GM12878 (cell line): ENCODE measurements at regions not wholly inside any gene's neighbourhood (a gene's known extent, or its start where the extent isn't known, plus 50 kb on each side); places are given as distances from the start of the nearest gene placed in this dataset.

Experiments used
- ATAC-seq: fragments of 200-7000 bp; cut with Tn5 transposase; 3 replicates; pipeline ENCODE4 v1.9.1; 2020; ENCODE audit warnings: mild to moderate bottlenecking, moderate library complexity
- BruUV-seq: library from RNA; stranded (reverse); fragments of 400-500 nt; replicated peaks from 2 replicates; lab custom pipeline; 2021; lab: Mats Ljungman, UMichigan
- CTCF ChIA-PET: fragments of 300-600 bp; sonication (Branson Sonifier 250); formaldehyde crosslinking; extraction: SDS; loops from one replicate; lab custom pipeline; 2021; ENCODE audit warnings: inconsistent platforms; lab: Yijun Ruan, JAX
- POLR2A ChIA-PET: fragments of 350-600 bp; formaldehyde crosslinking; extraction: SDS; loops from one replicate; lab custom pipeline; 2021; ENCODE audit warnings: inconsistent platforms; lab: Charles Lee
- RAD21 ChIA-PET: fragments of 300-600 bp; sonication (Branson Sonifier 250); formaldehyde crosslinking; loops from one replicate; lab custom pipeline; 2023; ENCODE audit warnings: antibody characterized with exemption; ENCODE audit not compliant: unreplicated experiment; lab: Charles Lee
- SMC1A ChIA-PET: fragments of 300-600 bp; sonication (Branson Sonifier 250); formaldehyde crosslinking; loops from one replicate; lab custom pipeline; 2023; ENCODE audit not compliant: unreplicated experiment, uncharacterized antibody; lab: Charles Lee
- DNase-seq: peaks from one replicate; pipeline ENCODE4 v3.0.0-alpha.2; 2011; ENCODE audit warnings: low read depth, low spot score
- FAIRE-seq: peaks from 3 replicates; lab custom pipeline; 2011; peaks lifted over from hg19 to GRCh38; lab: Jason Lieb, UNC
- H2AFZ ChIP-seq: 2 replicates; pipeline ENCODE4 v1.6.0; 2011; ENCODE audit warnings: low read depth, low read length, control low read depth; ENCODE audit not compliant: control insufficient read depth
- H3K27ac ChIP-seq: 2 replicates; pipeline ENCODE4 v1.5.1; 2011; ENCODE audit warnings: control low read depth; ENCODE audit not compliant: control insufficient read depth, insufficient read depth
- H3K27me3 ChIP-seq, 2 experiments: replicated peaks in 1 of 2; 2 replicates each; pipeline versions ENCODE4 v1.6.0 to v1.6.1; 2011; ENCODE audit warnings: low read length in 1 of 2; ENCODE audit not compliant: control insufficient read depth in 2 of 2, insufficient read depth in 2 of 2
- H3K36me3 ChIP-seq, 2 experiments: 2 replicates each; pipeline ENCODE4 v1.5.1; 2011; ENCODE audit warnings: low read length in 1 of 2; ENCODE audit not compliant: control insufficient read depth in 2 of 2, insufficient read depth in 2 of 2
- H3K4me1 ChIP-seq: 2 replicates; pipeline ENCODE4 v1.6.1; 2011; ENCODE audit warnings: mild to moderate bottlenecking, low read length, moderate library complexity, mixed read lengths; ENCODE audit not compliant: control insufficient read depth, insufficient read depth
- H3K4me2 ChIP-seq: 2 replicates; pipeline ENCODE4 v1.6.0; 2011; ENCODE audit warnings: control low read depth; ENCODE audit not compliant: control insufficient read depth, insufficient read depth
- H3K4me3 ChIP-seq: fragments of 200-600 bp; sonication (generic); 2 replicates; pipeline ENCODE4 v1.5.1; 2016
- H3K79me2 ChIP-seq: 2 replicates; pipeline ENCODE4 v1.6.0; 2011; ENCODE audit warnings: low read length; ENCODE audit not compliant: control insufficient read depth, insufficient read depth
- H3K9ac ChIP-seq: 2 replicates; pipeline ENCODE4 v1.8.0; 2011; ENCODE audit warnings: low read length, control low read depth, mixed read lengths; ENCODE audit not compliant: control insufficient read depth, insufficient read depth
- H3K9me3 ChIP-seq: replicated peaks from 3 replicates; pipeline ENCODE4 v1.5.1; 2011; ENCODE audit warnings: mild to moderate bottlenecking, low read length; ENCODE audit not compliant: control insufficient read depth, insufficient read depth
- H4K20me1 ChIP-seq: 2 replicates; pipeline ENCODE4 v1.6.0; 2011; ENCODE audit not compliant: control insufficient read depth, insufficient read depth
- CREM ChIP-seq: IDR thresholded peaks from 2 replicates; pipeline ENCODE4 v1.6.1; 2014; ENCODE audit warnings: antibody characterized with exemption, low read depth
- EP300 ChIP-seq, 2 experiments: fragments of 150-350 bp in 1 of 2; IDR thresholded peaks; 2 replicates each; pipeline ENCODE4 v1.6.1; 2011 to 2012; ENCODE audit warnings: low read depth in 2 of 2, low read length in 2 of 2, borderline replicate concordance in 1 of 2, improper control_type of control experiment in 1 of 2, inconsistent platforms in 1 of 2; ENCODE audit not compliant: control insufficient read depth in 1 of 2
- GABPA ChIP-seq: IDR thresholded peaks from 2 replicates; pipeline ENCODE4 v1.6.1; 2014; ENCODE audit warnings: antibody characterized with exemption, low read depth, mild to moderate bottlenecking, inconsistent platforms
- PAX8 ChIP-seq: fragments of 450-650 bp; IDR thresholded peaks from 2 replicates; pipeline ENCODE4 v1.6.1; 2017; ENCODE audit warnings: mild to moderate bottlenecking, moderate library complexity
- PKNOX1 ChIP-seq: fragments of 450-650 bp; IDR thresholded peaks from 2 replicates; pipeline ENCODE4 v1.6.1; 2016; ENCODE audit warnings: mild to moderate bottlenecking
- RFX5 ChIP-seq: IDR thresholded peaks from 2 replicates; pipeline ENCODE4 v1.6.1; 2011; ENCODE audit warnings: low read depth, low read length, improper control_type of control experiment
- SIX5 ChIP-seq: IDR thresholded peaks from 2 replicates; pipeline ENCODE4 v1.6.1; 2011; ENCODE audit warnings: mild to moderate bottlenecking, low read depth, low read length, moderate library complexity; ENCODE audit not compliant: severe bottlenecking
- SKIL ChIP-seq: fragments of 450-650 bp; IDR thresholded peaks from 2 replicates; pipeline ENCODE4 v1.6.1; 2017; ENCODE audit warnings: mild to moderate bottlenecking, low read depth, inconsistent platforms; ENCODE audit not compliant: poor library complexity, severe bottlenecking
- SMAD5 ChIP-seq: IDR thresholded peaks from 2 replicates; pipeline ENCODE4 v1.6.1; 2016; ENCODE audit warnings: antibody characterized with exemption, low read depth
- SREBF1 ChIP-seq: IDR thresholded peaks from 2 replicates; pipeline ENCODE4 v1.6.1; 2012; ENCODE audit warnings: mild to moderate bottlenecking, low read length
- SREBF2 ChIP-seq: IDR thresholded peaks from 2 replicates; pipeline ENCODE4 v1.6.1; 2012; ENCODE audit warnings: mild to moderate bottlenecking, low read length
- TAF1 ChIP-seq: IDR thresholded peaks from 2 replicates; pipeline ENCODE4 v1.6.1; 2011; ENCODE audit warnings: mild to moderate bottlenecking, low read depth, low read length, borderline replicate concordance
- ZBED1 ChIP-seq: IDR thresholded peaks from 2 replicates; pipeline ENCODE4 v1.6.1; 2016; ENCODE audit warnings: borderline replicate concordance
- ZNF207 ChIP-seq: fragments of 450-650 bp; IDR thresholded peaks from 2 replicates; pipeline ENCODE4 v1.6.1; 2014; ENCODE audit warnings: antibody characterized with exemption, mild to moderate bottlenecking, borderline replicate concordance
- ZSCAN29 ChIP-seq: fragments of 450-650 bp; IDR thresholded peaks from 2 replicates; pipeline ENCODE4 v1.6.1; 2017; ENCODE audit warnings: mild to moderate bottlenecking, moderate library complexity
- whole genome bisulfite sequencing: methylation state at CpG from one replicate; pipeline ENCODE4 v1.1.6; 2016; ENCODE audit warnings: low lambda C conversion rate; ENCODE audit not compliant: insufficient replicate concordance, insufficient coverage; ENCODE audit errors: missing lambda C conversion rate; 5-methylcytosine and 5-hydroxymethylcytosine counted together
- in situ Hi-C: fragments of 300-500 bp; cut with MboI; formaldehyde crosslinking; loops from 9 replicates; pipeline ENCODE4 v1.14.3; 2018; ENCODE audit warnings: mixed read lengths
- intact Hi-C: fragments of 100-400 bp; cut with micrococcal nuclease; formaldehyde crosslinking; loops from one replicate; pipeline ENCODE4 v1.14.2; 2022; ENCODE audit not compliant: unreplicated experiment

- ATAC-seq = no peak
Observed at GRCh38 chr9:21682981-21683380, 119.5 kb upstream of the MTAP start.

More at GRCh38 chr9:21682981-21683380, 119.5 kb upstream of the MTAP start:
- H3K27ac ChIP-seq = no peak overlapping the region
- no TSS peak for BruUV-seq
- H3K4me1 ChIP-seq = no peaks in the 10 kb centered on the region
- H3K36me3 ChIP-seq = no peaks in the 10 kb centered on the region
- intact Hi-C loops = no loop called here
- H3K9me3 ChIP-seq = no peaks in the 10 kb centered on the region
- H3K79me2 ChIP-seq = no peaks in the 10 kb centered on the region
- no peak for TF ChIP-seq RFX5
- no peak for TF ChIP-seq ZNF207
- TF ChIP-seq ZBED1 = no peak
- no peak for TF ChIP-seq ZSCAN29
- TF ChIP-seq SREBF1 = no peak
- no peak for TF ChIP-seq EP300 (IDR thresholded peaks at IDR 0.05; ENCODE audit: borderline replicate concordance in 1 of 2, control insufficient read depth in 1 of 2, low read depth in 2 of 2, low read length in 2 of 2)
- TF ChIP-seq CREM = no peak
- TF ChIP-seq SREBF2 = no peak
- no peak for TF ChIP-seq SIX5
- no peak for TF ChIP-seq SMAD5
- no peak for TF ChIP-seq TAF1
- TF ChIP-seq GABPA = no peak
- TF ChIP-seq PAX8 = no peak
- no peak for TF ChIP-seq SKIL
- TF ChIP-seq PKNOX1 = no peak
- TF ChIP-seq, all 136 proteins: peak for 0
- ChIA-PET RAD21 (interaction anchor here (0.6 kb wide), 1 partner anchor 87 kb away, joined by 3 read pairs; no protein-coding TSS in a partner anchor), POLR2A (no interaction called here), CTCF (interaction anchor here (2.0 kb wide), 1 partner anchor 10 kb away, joined by 8 read pairs; no protein-coding TSS in a partner anchor), SMC1A (no interaction called here)
- no peaks in the 10 kb centered on the region; a peak in 1 of 4 replicates for H3K27me3 ChIP-seq
- no peaks in the 10 kb centered on the region for H4K20me1 ChIP-seq
- in situ Hi-C loops = no loop called here
- no peak overlapping the region for H3K9ac ChIP-seq
- H3K4me2 ChIP-seq = no peak overlapping the region
- WGBS = 0% methylated on average over 2 of the region's 2 CpGs
- DNase-seq = no peak
- H2AFZ ChIP-seq = no peak overlapping the region
- H3K4me3 ChIP-seq = no peak overlapping the region
- no peak for FAIRE-seq
